HEK293T (cell line): ENCODE measurements at regions not wholly inside any gene's neighbourhood (a gene's known extent, or its start where the extent isn't known, plus 50 kb on each side); places are given as distances from the start of the nearest gene placed in this dataset.

ENCODE experiments used
- ARNT ChIP-seq: fragments of 450-650 bp; IDR thresholded peaks from 2 replicates; pipeline ENCODE4 v1.6.1; 2017; ENCODE audit warnings: mild to moderate bottlenecking
- BHLHE40 ChIP-seq: fragments of 450-650 bp; IDR thresholded peaks from 2 replicates; pipeline ENCODE4 v1.6.1; 2016; ENCODE audit warnings: mild to moderate bottlenecking, moderate library complexity, borderline replicate concordance
- FOXM1 ChIP-seq: fragments of 450-650 bp; IDR thresholded peaks from 2 replicates; pipeline ENCODE4 v1.6.1; 2017; ENCODE audit warnings: mild to moderate bottlenecking, borderline replicate concordance
- LEF1 ChIP-seq: fragments of 450-650 bp; IDR thresholded peaks from 2 replicates; pipeline ENCODE4 v1.6.1; 2017; ENCODE audit warnings: mild to moderate bottlenecking, borderline replicate concordance
- NFRKB ChIP-seq: fragments of 450-650 bp; IDR thresholded peaks from 2 replicates; pipeline ENCODE4 v1.6.1; 2016; ENCODE audit warnings: mild to moderate bottlenecking, moderate library complexity
- ZNF384 ChIP-seq: fragments of 450-650 bp; IDR thresholded peaks from 2 replicates; pipeline ENCODE4 v1.6.1; 2016

GRCh38 chr2:12286347-12286746 lies 430.4 kb upstream of the TRIB2 start:
- TF ChIP-seq FOXM1 (no peak), NFRKB (no peak), ARNT (no peak), ZNF384 (no peak), BHLHE40 (no peak), LEF1 (no peak)
